ENCODE measurements at regions not wholly inside any gene's neighbourhood (a gene's known extent, or its start where the extent isn't known, plus 50 kb on each side); places are given as distances from the start of the nearest gene placed in this dataset.

GRCh38 chr10:118835682-118836326, 81.0 kb upstream of the CACUL1 start:
- peak; percentile 56 for DNase-seq (ENCODE audit: low read depth)

- no peak for DNase-seq (ENCODE audit: low read depth)
These were observed 83.6 kb upstream of the CACUL1 start for GRCh38 chr10:118838364-118838763.

- DNase-seq (ENCODE audit: low read depth): no peak
These were observed 84.6 kb upstream of the CACUL1 start for GRCh38 chr10:118839348-118839747.

- no peak for DNase-seq (ENCODE audit: low read depth)
These were observed 85.5 kb upstream of the CACUL1 start for GRCh38 chr10:118840071-118840775.

GRCh38 chr10:118840776-118841468, 86.2 kb upstream of the CACUL1 start:
- DNase-seq (ENCODE audit: low read depth): no peak

- no peak for DNase-seq (ENCODE audit: low read depth)
These were observed 87.3 kb upstream of the CACUL1 start for GRCh38 chr10:118841881-118842605.

DNA sequence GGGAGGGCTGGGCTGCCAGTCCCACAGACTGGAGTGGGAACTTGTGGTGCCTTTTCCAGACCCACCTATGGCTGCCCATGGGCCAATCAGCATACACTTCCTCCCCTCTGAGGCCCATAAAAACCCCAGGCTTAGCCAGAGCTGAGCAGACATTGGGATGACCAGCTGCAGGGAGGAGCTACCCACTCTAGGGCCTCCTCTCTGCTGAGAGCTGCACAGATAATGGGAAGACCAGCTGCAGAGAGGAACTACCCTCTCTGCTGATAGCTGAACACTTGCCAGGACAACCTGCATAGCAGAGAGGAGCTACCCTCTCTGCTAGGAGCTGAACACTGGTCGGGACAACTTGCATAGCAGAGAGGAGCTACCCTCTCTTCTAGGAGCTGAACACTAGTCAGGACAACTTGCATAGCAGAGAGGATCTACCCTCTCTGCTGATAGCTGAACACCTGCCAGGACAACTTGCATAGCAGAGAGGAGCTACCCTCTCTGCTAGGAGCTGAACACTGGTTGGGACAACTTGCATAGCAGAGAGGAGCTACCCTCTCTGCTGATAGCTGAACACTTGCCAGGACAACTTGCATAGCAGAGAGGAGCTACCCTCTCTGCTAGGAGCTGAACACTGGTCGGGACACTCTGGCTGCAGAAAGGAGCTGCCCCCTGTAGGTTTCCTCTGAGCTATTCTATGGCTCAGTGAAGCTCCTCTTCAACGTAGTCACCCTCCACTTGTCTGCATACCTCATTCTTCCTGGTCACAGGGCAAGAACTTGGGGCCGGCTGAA, 88.3 kb upstream of the CACUL1 start:
- no peak for DNase-seq (ENCODE audit: low read depth)

GRCh38 chr10:118843647-118844265, 89.0 kb upstream of the CACUL1 start:
- no peak for DNase-seq (ENCODE audit: low read depth)

GRCh38 chr10:118844731-118845521, 90.2 kb upstream of the CACUL1 start:
- no peak for DNase-seq (ENCODE audit: low read depth)

DNA sequence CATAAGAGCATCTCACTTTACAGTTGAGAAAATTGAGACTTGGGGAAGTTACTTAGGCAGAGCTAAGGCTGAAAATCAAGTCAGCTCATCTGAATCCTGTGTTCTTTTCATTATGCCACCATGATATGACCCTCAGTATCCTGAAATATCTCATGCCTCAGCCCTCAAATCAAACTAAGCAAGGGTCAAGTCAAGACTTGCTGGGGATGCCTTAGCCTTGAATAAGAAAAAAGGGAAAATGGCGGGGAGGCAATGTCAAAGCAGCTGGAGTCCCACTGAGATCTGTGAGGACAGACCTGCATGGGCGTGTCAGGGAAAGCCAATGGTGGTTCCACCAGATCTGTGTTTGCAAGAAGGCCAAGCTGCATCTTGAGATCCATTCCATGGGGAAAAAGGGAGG, 91.0 kb upstream of the CACUL1 start:
- no peak for DNase-seq (ENCODE audit: low read depth)

- DNase-seq (ENCODE audit: low read depth): peak; percentile 64
These were observed 95.8 kb upstream of the CACUL1 start for GRCh38 chr10:118850418-118851061.

GRCh38 chr10:118851062-118852035, 96.6 kb upstream of the CACUL1 start:
- no peak for DNase-seq (ENCODE audit: low read depth)

GRCh38 chr10:118853916-118854315, 99.1 kb upstream of the CACUL1 start:
- DNase-seq (ENCODE audit: low read depth): no peak

DNA sequence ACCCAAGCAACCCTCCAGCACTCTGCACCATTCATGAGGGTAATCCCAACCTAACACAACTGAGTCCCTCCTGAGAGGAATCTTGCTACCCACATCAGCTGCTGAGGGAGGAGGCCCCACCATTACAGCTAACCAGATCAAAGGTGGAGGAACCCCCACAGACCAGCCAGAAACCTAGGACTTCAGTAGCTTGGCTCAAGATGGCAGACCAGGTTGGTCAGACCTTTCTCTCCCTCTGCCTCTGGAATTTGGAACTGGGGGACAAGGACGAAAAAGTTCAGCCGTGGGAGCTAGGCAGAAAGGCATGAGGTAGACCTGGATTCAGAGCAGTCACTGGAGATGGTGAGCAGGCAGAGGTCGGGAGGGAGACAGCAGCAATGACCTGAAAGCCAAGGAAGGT, 101.3 kb upstream of the CACUL1 start:
- DNase-seq (ENCODE audit: low read depth): no peak

- peak; percentile 18 for DNase-seq (ENCODE audit: low read depth)
These were observed 111.4 kb upstream of the CACUL1 start for GRCh38 chr10:118865998-118866693.

- DNase-seq (ENCODE audit: low read depth): no peak
These were observed 113.0 kb upstream of the CACUL1 start for GRCh38 chr10:118867768-118868167.

GRCh38 chr10:118868589-118868988, 113.8 kb upstream of the CACUL1 start:
- DNase-seq (ENCODE audit: low read depth): no peak
